ENCODE measurements at regions not wholly inside any gene's neighbourhood (a gene's known extent, or its start where the extent isn't known, plus 50 kb on each side); places are given as distances from the start of the nearest gene placed in this dataset.

DNA sequence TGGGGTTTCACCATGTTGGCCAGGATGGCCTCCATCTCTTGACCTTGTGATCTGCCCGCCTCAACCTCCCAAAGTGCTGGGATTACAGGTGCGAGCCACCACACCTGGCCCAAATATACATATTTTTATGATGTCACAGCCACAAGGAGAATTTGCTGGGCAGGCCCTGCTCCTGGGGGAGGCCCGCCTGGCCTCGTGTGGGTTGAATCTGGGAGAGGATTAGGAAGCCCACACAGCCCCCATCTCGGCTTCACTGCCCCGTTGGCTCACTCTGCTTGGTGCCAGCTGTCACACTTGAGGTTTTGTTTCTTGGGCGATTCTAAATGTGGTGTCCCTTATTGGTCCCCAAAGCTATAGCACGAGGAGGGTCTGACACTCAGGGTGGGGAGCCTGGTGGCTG lies 335.7 kb upstream of the AJAP1 start:
- H3K27ac ChIP-seq (ENCODE audit: low read depth, low read length) = no peak overlapping the region
- H3K9ac ChIP-seq (ENCODE audit: low read depth, low read length) = no peak overlapping the region
- 94% methylated on average over 8 of the region's 8 CpGs for WGBS
- H3K4me3 ChIP-seq (ENCODE audit: low read length) = no peak overlapping the region
- peaks cover 17% of the 10 kb centered on the region; the same call in 1 of the 2 replicates for H3K4me1 ChIP-seq (ENCODE audit: insufficient read depth, low read length)
- no peaks in the 10 kb centered on the region for H3K27me3 ChIP-seq (ENCODE audit: insufficient read depth, low read length)
- no peaks in the 10 kb centered on the region for H3K36me3 ChIP-seq (ENCODE audit: insufficient read depth, low read length)
- peaks cover 22% of the 10 kb centered on the region for H3K9me3 ChIP-seq (ENCODE audit: insufficient read depth, low read depth, low read length)

DNA sequence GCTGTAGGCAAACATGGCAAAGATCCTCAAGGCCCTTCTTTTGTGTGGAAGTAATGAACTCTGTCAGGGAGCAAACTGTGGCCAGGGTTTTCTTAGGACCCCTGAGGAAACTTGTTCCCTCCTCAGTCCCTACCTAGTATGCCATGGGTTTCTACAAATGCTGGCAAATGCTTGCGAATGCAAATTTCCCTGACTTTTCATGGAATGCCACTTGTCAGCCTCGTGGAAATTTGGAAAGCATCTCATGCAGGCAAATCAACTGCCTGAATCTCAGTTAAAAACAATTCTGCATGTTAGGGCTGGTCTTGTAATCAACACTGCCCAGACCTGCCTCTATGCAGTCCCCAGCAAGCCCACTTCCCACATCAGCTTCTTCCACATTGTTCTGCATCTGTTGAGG lies 334.9 kb upstream of the AJAP1 start:
- H3K27ac ChIP-seq (ENCODE audit: low read depth, low read length) = no peak overlapping the region; the same call in 1 of the 2 replicates
- no peaks in the 10 kb centered on the region for H3K27me3 ChIP-seq (ENCODE audit: insufficient read depth, low read length)
- WGBS = 49% methylated on average over 2 of the region's 2 CpGs
- H3K36me3 ChIP-seq (ENCODE audit: insufficient read depth, low read length) = no peaks in the 10 kb centered on the region
- H3K9ac ChIP-seq (ENCODE audit: low read depth, low read length) = no peak overlapping the region
- H3K4me1 ChIP-seq (ENCODE audit: insufficient read depth, low read length) = peaks cover 17% of the 10 kb centered on the region; the same call in 1 of the 2 replicates
- H3K4me3 ChIP-seq (ENCODE audit: low read length) = no peak overlapping the region
- H3K9me3 ChIP-seq (ENCODE audit: insufficient read depth, low read depth, low read length) = peaks cover 14% of the 10 kb centered on the region; the same call in 1 of the 2 replicates

GRCh38 chr1:4322881-4323280 lies 331.5 kb upstream of the AJAP1 start:
- Histone ChIP-seq H3K27ac (ENCODE audit: low read depth, low read length) (no peak overlapping the region), H3K9me3 (ENCODE audit: insufficient read depth, low read depth, low read length) (peaks cover 7% of the 10 kb centered on the region; the same call in 1 of the 2 replicates), H3K9ac (ENCODE audit: low read depth, low read length) (no peak overlapping the region), H3K27me3 (ENCODE audit: insufficient read depth, low read length) (no peaks in the 10 kb centered on the region), H3K36me3 (ENCODE audit: insufficient read depth, low read length) (no peaks in the 10 kb centered on the region), H3K4me3 (ENCODE audit: low read length) (no peak overlapping the region), H3K4me1 (ENCODE audit: insufficient read depth, low read length) (peaks cover 14% of the 10 kb centered on the region; the same call in 1 of the 2 replicates)
- WGBS = 97% methylated on average over 7 of the region's 7 CpGs

GRCh38 chr1:4323309-4323708 lies 331.1 kb upstream of the AJAP1 start:
- Histone ChIP-seq H3K4me1 (ENCODE audit: insufficient read depth, low read length) (peaks cover 12% of the 10 kb centered on the region; the same call in 1 of the 2 replicates), H3K27me3 (ENCODE audit: insufficient read depth, low read length) (no peaks in the 10 kb centered on the region), H3K9me3 (ENCODE audit: insufficient read depth, low read depth, low read length) (peaks cover 9% of the 10 kb centered on the region; the same call in 1 of the 2 replicates), H3K36me3 (ENCODE audit: insufficient read depth, low read length) (no peaks in the 10 kb centered on the region), H3K9ac (ENCODE audit: low read depth, low read length) (no peak overlapping the region), H3K27ac (ENCODE audit: low read depth, low read length) (no peak overlapping the region), H3K4me3 (ENCODE audit: low read length) (no peak overlapping the region)
- 93% methylated on average over 4 of the region's 4 CpGs for WGBS

DNA sequence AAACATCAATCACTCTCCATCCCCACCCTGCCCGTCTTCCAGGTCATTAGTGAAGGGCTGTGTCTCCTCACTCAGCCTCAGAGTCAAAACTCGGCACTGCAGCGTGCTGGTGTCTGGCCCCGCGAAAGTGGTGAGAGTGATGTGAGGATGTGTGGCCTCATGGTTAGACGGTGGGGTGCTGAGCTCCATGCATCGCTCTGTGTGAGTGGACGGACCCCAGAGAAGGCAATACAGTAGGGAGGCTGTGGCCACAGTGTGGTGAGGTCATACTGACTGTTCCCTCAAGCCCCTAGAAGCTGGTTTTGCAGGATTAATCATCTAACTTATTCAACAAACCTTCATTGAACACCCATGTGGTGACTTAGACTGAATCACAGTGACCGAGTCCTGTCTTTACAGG lies 329.9 kb upstream of the AJAP1 start:
- H3K9ac ChIP-seq (ENCODE audit: low read depth, low read length) = no peak overlapping the region
- no peak overlapping the region for H3K4me3 ChIP-seq (ENCODE audit: low read length)
- peaks cover 9% of the 10 kb centered on the region for H3K9me3 ChIP-seq (ENCODE audit: insufficient read depth, low read depth, low read length)
- H3K36me3 ChIP-seq (ENCODE audit: insufficient read depth, low read length) = no peaks in the 10 kb centered on the region
- 97% methylated on average over 9 of the region's 9 CpGs for WGBS
- peaks cover 6% of the 10 kb centered on the region; the same call in 1 of the 2 replicates for H3K4me1 ChIP-seq (ENCODE audit: insufficient read depth, low read length)
- no peaks in the 10 kb centered on the region for H3K27me3 ChIP-seq (ENCODE audit: insufficient read depth, low read length)
- no peak overlapping the region for H3K27ac ChIP-seq (ENCODE audit: low read depth, low read length)

GRCh38 chr1:4327142-4327541 lies 327.3 kb upstream of the AJAP1 start:
- Histone ChIP-seq H3K4me1 (ENCODE audit: insufficient read depth, low read length) (no peaks in the 10 kb centered on the region), H3K9ac (ENCODE audit: low read depth, low read length) (no peak overlapping the region), H3K4me3 (ENCODE audit: low read length) (no peak overlapping the region), H3K9me3 (ENCODE audit: insufficient read depth, low read depth, low read length) (peaks cover 11% of the 10 kb centered on the region), H3K36me3 (ENCODE audit: insufficient read depth, low read length) (no peaks in the 10 kb centered on the region), H3K27ac (ENCODE audit: low read depth, low read length) (no peak overlapping the region), H3K27me3 (ENCODE audit: insufficient read depth, low read length) (no peaks in the 10 kb centered on the region)
- 95% methylated on average over 2 of the region's 2 CpGs for WGBS

GRCh38 chr1:4328402-4329071 lies 325.9 kb upstream of the AJAP1 start:
- H3K4me1 ChIP-seq (ENCODE audit: insufficient read depth, low read length) = no peaks in the 10 kb centered on the region
- H3K27ac ChIP-seq (ENCODE audit: low read depth, low read length) = no peak overlapping the region
- no peaks in the 10 kb centered on the region for H3K36me3 ChIP-seq (ENCODE audit: insufficient read depth, low read length)
- H3K4me3 ChIP-seq (ENCODE audit: low read length) = no peak overlapping the region
- no peaks in the 10 kb centered on the region for H3K27me3 ChIP-seq (ENCODE audit: insufficient read depth, low read length)
- no peak overlapping the region for H3K9ac ChIP-seq (ENCODE audit: low read depth, low read length)
- 86% methylated on average over 10 of the region's 10 CpGs for WGBS
- peaks cover 13% of the 10 kb centered on the region for H3K9me3 ChIP-seq (ENCODE audit: insufficient read depth, low read depth, low read length)

DNA sequence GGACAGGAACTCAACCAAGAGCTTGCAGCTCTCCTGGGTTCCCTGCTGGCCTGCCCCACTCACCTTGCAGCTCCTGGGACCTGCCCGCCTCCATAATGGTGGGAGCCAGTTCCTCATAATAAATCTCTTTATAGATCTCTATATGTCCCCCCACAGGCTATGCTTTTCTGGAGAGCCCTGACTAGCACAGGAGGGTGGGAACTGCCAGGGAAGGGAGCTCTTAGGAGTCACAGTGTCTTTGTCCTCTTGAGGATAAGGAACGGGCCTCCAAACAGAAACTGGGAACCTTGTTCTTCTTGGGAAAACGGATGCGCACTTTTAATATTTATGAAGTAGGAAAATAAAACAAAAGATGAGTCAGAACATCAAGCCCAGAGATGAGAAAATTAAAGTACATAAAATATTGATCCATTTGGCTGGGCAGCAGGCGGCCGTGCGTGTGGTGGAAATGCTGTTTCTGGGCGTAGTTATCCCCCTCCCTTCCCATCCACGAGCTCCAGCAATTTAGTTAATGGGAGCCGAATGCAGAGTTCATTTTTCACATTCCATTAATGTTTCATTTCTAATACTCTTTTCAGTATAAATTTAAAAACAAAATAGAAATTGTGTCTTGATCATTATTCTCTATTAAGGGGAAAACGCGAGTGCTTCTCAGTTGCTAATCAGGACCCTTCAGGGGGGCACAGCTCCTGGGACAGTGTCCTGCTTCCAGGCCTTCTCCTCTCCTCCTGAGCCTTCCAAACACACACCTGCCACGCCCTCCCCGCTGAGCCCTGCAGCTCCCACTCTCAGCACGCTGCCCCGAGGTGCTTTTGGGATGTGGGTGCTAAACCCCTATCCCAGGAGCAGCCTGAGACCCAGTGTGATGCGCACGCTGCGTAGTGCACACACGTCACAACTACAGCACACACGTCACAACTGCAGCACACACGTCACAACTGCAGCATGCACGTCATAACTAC lies 323.3 kb upstream of the AJAP1 start:
- peaks cover 25% of the 10 kb centered on the region for H3K9me3 ChIP-seq (ENCODE audit: insufficient read depth, low read depth, low read length)
- no peaks in the 10 kb centered on the region for H3K36me3 ChIP-seq (ENCODE audit: insufficient read depth, low read length)
- 93% methylated on average over 23 of the region's 23 CpGs for WGBS
- H3K27ac ChIP-seq (ENCODE audit: low read depth, low read length) = no peak overlapping the region
- H3K27me3 ChIP-seq (ENCODE audit: insufficient read depth, low read length) = no peaks in the 10 kb centered on the region
- no peak overlapping the region for H3K9ac ChIP-seq (ENCODE audit: low read depth, low read length)
- no peak overlapping the region for H3K4me3 ChIP-seq (ENCODE audit: low read length)
- no peaks in the 10 kb centered on the region for H3K4me1 ChIP-seq (ENCODE audit: insufficient read depth, low read length)

- H3K4me3 ChIP-seq (ENCODE audit: low read length) = no peak overlapping the region
- no peak overlapping the region for H3K27ac ChIP-seq (ENCODE audit: low read depth, low read length)
- no peaks in the 10 kb centered on the region for H3K27me3 ChIP-seq (ENCODE audit: insufficient read depth, low read length)
- no peak overlapping the region for H3K9ac ChIP-seq (ENCODE audit: low read depth, low read length)
- WGBS = 95% methylated on average over 20 of the region's 20 CpGs
- H3K4me1 ChIP-seq (ENCODE audit: insufficient read depth, low read length) = no peaks in the 10 kb centered on the region
- peaks cover 28% of the 10 kb centered on the region for H3K9me3 ChIP-seq (ENCODE audit: insufficient read depth, low read depth, low read length)
- no peaks in the 10 kb centered on the region for H3K36me3 ChIP-seq (ENCODE audit: insufficient read depth, low read length)
Measured at GRCh38 chr1:4331767-4332163, 322.6 kb upstream of the AJAP1 start.

DNA sequence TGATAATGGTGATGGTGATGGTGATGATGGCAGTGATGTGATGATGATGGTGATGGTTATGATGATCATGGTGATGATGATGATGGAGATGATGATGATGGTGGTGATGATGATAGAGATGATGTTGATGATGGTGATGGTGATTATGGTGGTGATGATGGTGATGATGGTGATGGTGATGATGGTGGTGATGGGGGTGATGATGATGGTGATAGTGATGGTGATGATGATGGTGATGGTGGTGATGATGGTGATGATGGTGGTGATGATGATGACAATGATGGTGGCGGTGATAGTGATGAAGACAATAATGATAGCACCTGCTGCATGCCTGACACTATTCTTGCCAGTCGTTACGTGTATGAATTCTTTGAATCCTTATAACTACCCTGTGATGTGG lies 317.9 kb upstream of the AJAP1 start:
- WGBS = 90% methylated on average over 3 of the region's 3 CpGs
- Histone ChIP-seq H3K9me3 (ENCODE audit: insufficient read depth, low read depth, low read length) (peaks cover 41% of the 10 kb centered on the region), H3K9ac (ENCODE audit: low read depth, low read length) (no peak overlapping the region), H3K4me1 (ENCODE audit: insufficient read depth, low read length) (no peaks in the 10 kb centered on the region), H3K4me3 (ENCODE audit: low read length) (no peak overlapping the region), H3K27me3 (ENCODE audit: insufficient read depth, low read length) (no peaks in the 10 kb centered on the region), H3K27ac (ENCODE audit: low read depth, low read length) (no peak overlapping the region), H3K36me3 (ENCODE audit: insufficient read depth, low read length) (no peaks in the 10 kb centered on the region)

- H3K36me3 ChIP-seq (ENCODE audit: insufficient read depth, low read length) = no peaks in the 10 kb centered on the region
- no peaks in the 10 kb centered on the region for H3K27me3 ChIP-seq (ENCODE audit: insufficient read depth, low read length)
- H3K27ac ChIP-seq (ENCODE audit: low read depth, low read length) = no peak overlapping the region
- H3K4me3 ChIP-seq (ENCODE audit: low read length) = no peak overlapping the region
- no peaks in the 10 kb centered on the region for H3K4me1 ChIP-seq (ENCODE audit: insufficient read depth, low read length)
- WGBS = 84% methylated on average over 8 of the region's 8 CpGs
- no peak overlapping the region for H3K9ac ChIP-seq (ENCODE audit: low read depth, low read length)
- H3K9me3 ChIP-seq (ENCODE audit: insufficient read depth, low read depth, low read length) = peaks cover 48% of the 10 kb centered on the region; the same call in 1 of the 2 replicates
Measured at GRCh38 chr1:4341421-4341820, 313.0 kb upstream of the AJAP1 start.
